ENCODE measurements at regions not wholly inside any gene's neighbourhood (a gene's known extent, or its start where the extent isn't known, plus 50 kb on each side); places are given as distances from the start of the nearest gene placed in this dataset.

GRCh38 chr18:56312551-56313335 is 325.6 kb downstream of the TXNL1 start:
- Histone ChIP-seq H3K27ac (ENCODE audit: low read length) (no peak overlapping the region), H3K4me3 (ENCODE audit: low read length) (no peak overlapping the region), H3K9ac (ENCODE audit: low read length) (no peak overlapping the region), H3K4me1 (ENCODE audit: control insufficient read depth, low read depth, low read length) (no peaks in the 10 kb centered on the region), H3K36me3 (ENCODE audit: control insufficient read depth, low read depth, low read length) (no peaks in the 10 kb centered on the region), H3K27me3 (ENCODE audit: control insufficient read depth, insufficient read depth, low read length) (no peaks in the 10 kb centered on the region), H3K9me3 (ENCODE audit: control insufficient read depth, low read depth, low read length) (no peaks in the 10 kb centered on the region)

- Histone ChIP-seq H3K27me3 (ENCODE audit: control insufficient read depth, insufficient read depth, low read length) (no peaks in the 10 kb centered on the region), H3K27ac (ENCODE audit: low read length) (no peak overlapping the region), H3K4me3 (ENCODE audit: low read length) (no peak overlapping the region), H3K9ac (ENCODE audit: low read length) (no peak overlapping the region), H3K9me3 (ENCODE audit: control insufficient read depth, low read depth, low read length) (no peaks in the 10 kb centered on the region), H3K36me3 (ENCODE audit: control insufficient read depth, low read depth, low read length) (no peaks in the 10 kb centered on the region), H3K4me1 (ENCODE audit: control insufficient read depth, low read depth, low read length) (no peaks in the 10 kb centered on the region)
Measured at GRCh38 chr18:56309104-56309503, 329.3 kb downstream of the TXNL1 start.

- Histone ChIP-seq H3K4me3 (ENCODE audit: low read length) (no peak overlapping the region), H3K9me3 (ENCODE audit: control insufficient read depth, low read depth, low read length) (no peaks in the 10 kb centered on the region), H3K4me1 (ENCODE audit: control insufficient read depth, low read depth, low read length) (no peaks in the 10 kb centered on the region), H3K27me3 (ENCODE audit: control insufficient read depth, insufficient read depth, low read length) (no peaks in the 10 kb centered on the region), H3K36me3 (ENCODE audit: control insufficient read depth, low read depth, low read length) (no peaks in the 10 kb centered on the region), H3K27ac (ENCODE audit: low read length) (no peak overlapping the region), H3K9ac (ENCODE audit: low read length) (no peak overlapping the region)
Measured at GRCh38 chr18:56307354-56308170, 330.8 kb downstream of the TXNL1 start.

- no peaks in the 10 kb centered on the region for H3K9me3 ChIP-seq (ENCODE audit: control insufficient read depth, low read depth, low read length)
- H3K36me3 ChIP-seq (ENCODE audit: control insufficient read depth, low read depth, low read length) = no peaks in the 10 kb centered on the region
- H3K9ac ChIP-seq (ENCODE audit: low read length) = no peak overlapping the region
- H3K4me1 ChIP-seq (ENCODE audit: control insufficient read depth, low read depth, low read length) = no peaks in the 10 kb centered on the region
- no peak overlapping the region for H3K27ac ChIP-seq (ENCODE audit: low read length)
- H3K4me3 ChIP-seq (ENCODE audit: low read length) = no peak overlapping the region
- H3K27me3 ChIP-seq (ENCODE audit: control insufficient read depth, insufficient read depth, low read length) = no peaks in the 10 kb centered on the region
Measured at GRCh38 chr18:56306797-56307196, 331.6 kb downstream of the TXNL1 start.

GRCh38 chr18:56305583-56305982 is 332.8 kb downstream of the TXNL1 start:
- Histone ChIP-seq H3K4me1 (ENCODE audit: control insufficient read depth, low read depth, low read length) (peaks cover under 1% of the 10 kb centered on the region), H3K4me3 (ENCODE audit: low read length) (no peak overlapping the region), H3K9me3 (ENCODE audit: control insufficient read depth, low read depth, low read length) (no peaks in the 10 kb centered on the region), H3K36me3 (ENCODE audit: control insufficient read depth, low read depth, low read length) (no peaks in the 10 kb centered on the region), H3K27me3 (ENCODE audit: control insufficient read depth, insufficient read depth, low read length) (no peaks in the 10 kb centered on the region), H3K9ac (ENCODE audit: low read length) (no peak overlapping the region), H3K27ac (ENCODE audit: low read length) (no peak overlapping the region)

- Histone ChIP-seq H3K27me3 (ENCODE audit: control insufficient read depth, insufficient read depth, low read length) (no peaks in the 10 kb centered on the region), H3K4me3 (ENCODE audit: low read length) (no peak overlapping the region), H3K4me1 (ENCODE audit: control insufficient read depth, low read depth, low read length) (peaks cover 7% of the 10 kb centered on the region), H3K27ac (ENCODE audit: low read length) (no peak overlapping the region), H3K9me3 (ENCODE audit: control insufficient read depth, low read depth, low read length) (no peaks in the 10 kb centered on the region), H3K36me3 (ENCODE audit: control insufficient read depth, low read depth, low read length) (no peaks in the 10 kb centered on the region), H3K9ac (ENCODE audit: low read length) (no peak overlapping the region)
Measured at GRCh38 chr18:56302156-56302555, 336.2 kb downstream of the TXNL1 start.

GRCh38 chr18:56299740-56300139 is 338.7 kb downstream of the TXNL1 start:
- H3K27me3 ChIP-seq (ENCODE audit: control insufficient read depth, insufficient read depth, low read length) = no peaks in the 10 kb centered on the region

GRCh38 chr18:56298935-56299334 is 339.5 kb downstream of the TXNL1 start:
- Histone ChIP-seq H3K27ac (ENCODE audit: low read length) (no peak overlapping the region), H3K9ac (ENCODE audit: low read length) (no peak overlapping the region), H3K4me1 (ENCODE audit: control insufficient read depth, low read depth, low read length) (peaks cover 7% of the 10 kb centered on the region), H3K4me3 (ENCODE audit: low read length) (no peak overlapping the region), H3K9me3 (ENCODE audit: control insufficient read depth, low read depth, low read length) (no peaks in the 10 kb centered on the region), H3K27me3 (ENCODE audit: control insufficient read depth, insufficient read depth, low read length) (no peaks in the 10 kb centered on the region), H3K36me3 (ENCODE audit: control insufficient read depth, low read depth, low read length) (no peaks in the 10 kb centered on the region)

More at GRCh38 chr18:56299740-56300139, 338.7 kb downstream of the TXNL1 start:
- H3K9ac ChIP-seq (ENCODE audit: low read length) = no peak overlapping the region
- no peaks in the 10 kb centered on the region for H3K36me3 ChIP-seq (ENCODE audit: control insufficient read depth, low read depth, low read length)
- H3K4me1 ChIP-seq (ENCODE audit: control insufficient read depth, low read depth, low read length) = peaks cover 7% of the 10 kb centered on the region
- no peak overlapping the region for H3K27ac ChIP-seq (ENCODE audit: low read length)
- H3K9me3 ChIP-seq (ENCODE audit: control insufficient read depth, low read depth, low read length) = no peaks in the 10 kb centered on the region
- H3K4me3 ChIP-seq (ENCODE audit: low read length) = no peak overlapping the region

- H3K36me3 ChIP-seq (ENCODE audit: control insufficient read depth, low read depth, low read length) = no peaks in the 10 kb centered on the region
- H3K4me3 ChIP-seq (ENCODE audit: low read length) = no peak overlapping the region
- H3K4me1 ChIP-seq (ENCODE audit: control insufficient read depth, low read depth, low read length) = peaks cover 7% of the 10 kb centered on the region
- no peak overlapping the region for H3K9ac ChIP-seq (ENCODE audit: low read length)
- H3K27me3 ChIP-seq (ENCODE audit: control insufficient read depth, insufficient read depth, low read length) = no peaks in the 10 kb centered on the region
- no peaks in the 10 kb centered on the region for H3K9me3 ChIP-seq (ENCODE audit: control insufficient read depth, low read depth, low read length)
- H3K27ac ChIP-seq (ENCODE audit: low read length) = no peak overlapping the region
Measured at GRCh38 chr18:56296381-56296780, 342.0 kb downstream of the TXNL1 start.

- no peaks in the 10 kb centered on the region for H3K4me1 ChIP-seq (ENCODE audit: control insufficient read depth, low read depth, low read length)
- no peak overlapping the region for H3K9ac ChIP-seq (ENCODE audit: low read length)
- H3K27ac ChIP-seq (ENCODE audit: low read length) = no peak overlapping the region
Measured at GRCh38 chr18:56294484-56295183, 343.8 kb downstream of the TXNL1 start.

GRCh38 chr18:56291294-56291693 is 347.1 kb downstream of the TXNL1 start:
- Histone ChIP-seq H3K9ac (ENCODE audit: low read length) (no peak overlapping the region), H3K36me3 (ENCODE audit: control insufficient read depth, low read depth, low read length) (no peaks in the 10 kb centered on the region), H3K4me3 (ENCODE audit: low read length) (no peak overlapping the region), H3K9me3 (ENCODE audit: control insufficient read depth, low read depth, low read length) (no peaks in the 10 kb centered on the region), H3K27me3 (ENCODE audit: control insufficient read depth, insufficient read depth, low read length) (no peaks in the 10 kb centered on the region), H3K4me1 (ENCODE audit: control insufficient read depth, low read depth, low read length) (no peaks in the 10 kb centered on the region), H3K27ac (ENCODE audit: low read length) (no peak overlapping the region)

More at GRCh38 chr18:56294484-56295183, 343.8 kb downstream of the TXNL1 start:
- no peak overlapping the region for H3K4me3 ChIP-seq (ENCODE audit: low read length)
- H3K27me3 ChIP-seq (ENCODE audit: control insufficient read depth, insufficient read depth, low read length) = no peaks in the 10 kb centered on the region
- no peaks in the 10 kb centered on the region for H3K9me3 ChIP-seq (ENCODE audit: control insufficient read depth, low read depth, low read length)
- H3K36me3 ChIP-seq (ENCODE audit: control insufficient read depth, low read depth, low read length) = no peaks in the 10 kb centered on the region
